K562 (cell line): ENCODE measurements at regions not wholly inside any gene's neighbourhood (a gene's known extent, or its start where the extent isn't known, plus 50 kb on each side); places are given as distances from the start of the nearest gene placed in this dataset.

Experiments
- ATAC-seq: fragments of 200-7000 bp; cut with Tn5 transposase; 3 replicates; pipeline ENCODE4 v1.9.1; 2020; ENCODE audit warnings: moderate library complexity
- BruUV-seq: library from RNA; stranded (reverse); fragments of 400-500 nt; replicated peaks from 2 replicates; lab custom pipeline; 2021; lab: Mats Ljungman, UMichigan
- CTCF ChIA-PET: fragments of 300-600 bp; formaldehyde crosslinking; extraction: SDS; loops from one replicate; lab custom pipeline; 2021; ENCODE audit warnings: low intra/inter-chr PET ratio; lab: Yijun Ruan, JAX
- POLR2A ChIA-PET: fragments of 300-600, 350-650 bp; sonication (Branson Sonifier 250); formaldehyde crosslinking; extraction: SDS; loops from one replicate; lab custom pipeline; 2021; ENCODE audit warnings: antibody characterized with exemption, inconsistent platforms; lab: Yijun Ruan, JAX
- DNase-seq, 4 experiments: peaks; one replicate each; pipeline versions ENCODE4 v3.0.0 to v3.0.0-alpha.2; 2011 to 2018; ENCODE audit warnings: low spot score in 3 of 4, mixed read lengths in 3 of 4; ENCODE audit errors: extremely low read depth in 1 of 4
- FAIRE-seq: peaks from 2 replicates; lab custom pipeline; 2011; peaks lifted over from hg19 to GRCh38; lab: Jason Lieb, UNC
- H2AFZ ChIP-seq: 2 replicates; pipeline ENCODE4 v1.6.0; 2011; ENCODE audit warnings: low read depth, low read length, control low read depth, inconsistent platforms
- H3K27ac ChIP-seq: fragments of 200-600 bp; 3 replicates; pipeline ENCODE4 v1.8.0; 2011; ENCODE audit warnings: low read depth, mild to moderate bottlenecking, control low read depth, inconsistent platforms, low read length, moderate library complexity, mixed read lengths; ENCODE audit errors: extremely low read depth
- H3K27me3 ChIP-seq, 2 experiments: fragments of 300-600 bp in 1 of 2; 2 replicates in 1 of 2; 3 replicates in 1 of 2; pipeline versions ENCODE4 v1.6.0 to v1.8.0; 2011; ENCODE audit warnings: inconsistent platforms in 2 of 2, low read length in 2 of 2, mild to moderate bottlenecking in 1 of 2, mixed read lengths in 1 of 2, moderate library complexity in 1 of 2; ENCODE audit not compliant: control insufficient read depth in 2 of 2, insufficient read depth in 2 of 2
- H3K36me3 ChIP-seq: fragments of 300-600 bp; 3 replicates; pipeline ENCODE4 v1.8.0; 2011; ENCODE audit warnings: mild to moderate bottlenecking, low read length, inconsistent platforms; ENCODE audit not compliant: control insufficient read depth, insufficient read depth
- H3K4me1 ChIP-seq, 2 experiments: fragments of 200-600 bp in 1 of 2; replicated peaks in 1 of 2; 2 replicates in 1 of 2; 3 replicates in 1 of 2; pipeline versions ENCODE4 v1.5.1 to v1.8.0; 2011; ENCODE audit warnings: inconsistent platforms in 2 of 2, low read length in 2 of 2, mild to moderate bottlenecking in 1 of 2, mixed read lengths in 1 of 2, moderate library complexity in 1 of 2; ENCODE audit not compliant: control insufficient read depth in 2 of 2, insufficient read depth in 2 of 2
- H3K4me2 ChIP-seq: 2 replicates; pipeline ENCODE4 v1.6.1; 2011; ENCODE audit warnings: low read length, control low read depth, inconsistent platforms, mixed read lengths; ENCODE audit not compliant: insufficient read depth
- H3K4me3 ChIP-seq: fragments of 200-600 bp; sonication (generic), shearing (Covaris generic); 2 replicates; pipeline ENCODE4 v1.5.1; 2016; ENCODE audit warnings: control low read depth, inconsistent platforms
- H3K79me2 ChIP-seq: fragments of 200-600 bp; 3 replicates; pipeline ENCODE4 v1.8.0; 2011; ENCODE audit warnings: low read length, inconsistent platforms; ENCODE audit not compliant: control insufficient read depth, insufficient read depth
- H3K9ac ChIP-seq, 2 experiments: 2 replicates each; pipeline versions ENCODE4 v1.6.0 to v1.6.1; 2011; ENCODE audit warnings: low read depth in 2 of 2, low read length in 2 of 2, control low read depth in 1 of 2, inconsistent platforms in 1 of 2, mild to moderate bottlenecking in 1 of 2, mixed read lengths in 1 of 2; ENCODE audit not compliant: insufficient read depth in 1 of 2
- H3K9me1 ChIP-seq: one replicate; pipeline ENCODE4 v1.6.0; 2011; ENCODE audit warnings: inconsistent platforms, mild to moderate bottlenecking, low read length, moderate library complexity; ENCODE audit not compliant: control insufficient read depth, insufficient read depth
- H3K9me3 ChIP-seq: replicated peaks from 2 replicates; pipeline ENCODE4 v1.5.1; 2011; ENCODE audit warnings: low read depth, low read length, inconsistent platforms; ENCODE audit not compliant: control insufficient read depth, insufficient read depth
- H4K20me1 ChIP-seq: replicated peaks from 2 replicates; pipeline ENCODE4 v1.6.1; 2011; ENCODE audit warnings: low read length, inconsistent platforms, mixed read lengths; ENCODE audit not compliant: control insufficient read depth, insufficient read depth
- CBX3 ChIP-seq, 2 experiments: IDR thresholded peaks; 1 replicate in 1 of 2; 2 replicates in 1 of 2; pipeline ENCODE4 v1.6.1; 2012; ENCODE audit warnings: inconsistent platforms in 2 of 2, low read length in 2 of 2, borderline replicate concordance in 1 of 2, control low read depth in 1 of 2
- HMGN3 ChIP-seq: IDR thresholded peaks from 2 replicates; pipeline ENCODE4 v1.6.1; 2011; ENCODE audit warnings: borderline replicate concordance, low read depth, mild to moderate bottlenecking, mixed read lengths, low read length; ENCODE audit not compliant: insufficient read length; ENCODE audit errors: extremely low read depth
- ILK ChIP-seq: fragments of 450-650 bp; IDR thresholded peaks from 2 replicates; pipeline ENCODE4 v1.6.1; 2016; ENCODE audit warnings: missing genetic modification characterization, low read depth, mild to moderate bottlenecking, missing compliant biosample characterization, moderate library complexity, borderline replicate concordance
- NFRKB ChIP-seq: fragments of 450-650 bp; IDR thresholded peaks from 2 replicates; pipeline ENCODE4 v1.6.1; 2016; ENCODE audit warnings: low read depth
- PHB2 ChIP-seq: fragments of 450-650 bp; IDR thresholded peaks from 2 replicates; pipeline ENCODE4 v1.6.1; 2017; ENCODE audit warnings: low read depth
- TBL1XR1 ChIP-seq, 2 experiments: IDR thresholded peaks; 2 replicates each; pipeline ENCODE4 v1.6.1; 2012; ENCODE audit warnings: improper control_type of control experiment in 2 of 2, low read length in 2 of 2, mild to moderate bottlenecking in 1 of 2
- TSC22D4 ChIP-seq: fragments of 450-650 bp; IDR thresholded peaks from 2 replicates; pipeline ENCODE4 v1.6.1; 2016; ENCODE audit warnings: missing genetic modification characterization, missing biosample characterization, control low read depth
- ZEB2 ChIP-seq: fragments of 450-650 bp; IDR thresholded peaks from 2 replicates; pipeline ENCODE4 v1.6.1; 2016
- WGBS: fragments of 100-300 bp; shearing (Covaris generic); methylation state at CpG from one replicate; pipeline ENCODE4 v1.1.6; 2016; ENCODE audit warnings: low coverage, mixed read lengths; ENCODE audit not compliant: insufficient coverage; ENCODE audit errors: missing lambda C conversion rate; 5-methylcytosine and 5-hydroxymethylcytosine counted together
- in situ Hi-C: fragments of 300-500 bp; cut with MboI; formaldehyde crosslinking; loops from 4 replicates; pipeline ENCODE4 v1.15.0; 2018; ENCODE audit warnings: inconsistent platforms, mixed read lengths
- intact Hi-C: fragments of 100-400 bp; cut with micrococcal nuclease; formaldehyde crosslinking; loops from 2 replicates; pipeline ENCODE4 v1.14.2; 2022
- TF ChIP-seq, protein P1 (sequence below): sonication (generic); formaldehyde crosslinking; IDR thresholded peaks from 2 replicates; pipeline ENCODE4 v1.8.0; 2022; ENCODE audit warnings: mild to moderate bottlenecking, missing genetic modification reagents
- TF ChIP-seq, protein P2 (sequence below): fragments of 450-650 bp; IDR thresholded peaks from 2 replicates; pipeline ENCODE4 v1.6.1; 2016; ENCODE audit warnings: antibody characterized with exemption
- TF ChIP-seq, protein P3 (sequence below): fragments of 250-450 bp; sonication (Bioruptor Pico); IDR thresholded peaks from 2 replicates; pipeline ENCODE4 v1.9.0; 2021; ENCODE audit warnings: mild to moderate bottlenecking
- TF ChIP-seq, protein P4 (sequence below): fragments of 450-650 bp; formaldehyde crosslinking; IDR thresholded peaks from 2 replicates; pipeline ENCODE4 v1.4.0; 2020; ENCODE audit warnings: mild to moderate bottlenecking, mixed read lengths

DNA sequence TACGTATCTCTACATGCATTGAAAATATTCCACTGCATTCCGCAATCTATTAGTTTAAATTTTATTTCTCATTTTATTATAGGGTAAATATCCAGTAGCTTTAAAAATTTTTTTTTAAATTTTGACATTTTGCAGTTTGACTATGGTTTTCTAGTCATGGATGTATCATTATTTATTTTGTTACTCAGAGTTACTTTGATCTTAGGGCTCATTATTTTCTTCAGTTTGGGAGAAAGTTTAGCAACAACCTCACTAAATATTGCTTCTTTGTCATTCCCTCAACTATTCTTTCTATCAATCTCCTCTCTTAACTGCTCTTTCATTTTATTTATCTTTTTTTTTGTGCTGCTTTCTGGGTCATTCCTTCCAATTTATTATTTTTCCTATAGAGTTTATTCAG lies 100.5 kb upstream of the SLCO6A1 start:
- no peaks in the 10 kb centered on the region for H3K79me2 ChIP-seq
- no peak overlapping the region for H3K4me3 ChIP-seq
- ATAC-seq: no peak
- H2AFZ ChIP-seq: no peak overlapping the region
- no peak for FAIRE-seq
- intact Hi-C loops: no loop called here
- no peaks in the 10 kb centered on the region for H3K9me1 ChIP-seq
- DNase-seq: no peak
- no peak overlapping the region for H3K9ac ChIP-seq
- H3K9me3 ChIP-seq: no peaks in the 10 kb centered on the region
- in situ Hi-C loops: no loop called here
- no peak overlapping the region for H3K4me2 ChIP-seq
- H3K27me3 ChIP-seq: no peaks in the 10 kb centered on the region
- no peak overlapping the region for H3K27ac ChIP-seq
- no peaks in the 10 kb centered on the region for H4K20me1 ChIP-seq
- POLR2A ChIA-PET: no interaction called here
- CTCF ChIA-PET: no interaction called here
- BruUV-seq: no TSS peak
- no peaks in the 10 kb centered on the region for H3K36me3 ChIP-seq
- TF ChIP-seq, protein P1, sequence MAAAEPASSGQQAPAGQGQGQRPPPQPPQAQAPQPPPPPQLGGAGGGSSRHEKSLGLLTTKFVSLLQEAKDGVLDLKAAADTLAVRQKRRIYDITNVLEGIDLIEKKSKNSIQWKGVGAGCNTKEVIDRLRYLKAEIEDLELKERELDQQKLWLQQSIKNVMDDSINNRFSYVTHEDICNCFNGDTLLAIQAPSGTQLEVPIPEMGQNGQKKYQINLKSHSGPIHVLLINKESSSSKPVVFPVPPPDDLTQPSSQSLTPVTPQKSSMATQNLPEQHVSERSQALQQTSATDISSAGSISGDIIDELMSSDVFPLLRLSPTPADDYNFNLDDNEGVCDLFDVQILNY (CRISPR knock-in tag): no peak
- TF ChIP-seq TSC22D4 (tag): no peak
- TF ChIP-seq NFRKB: no peak
- TF ChIP-seq CBX3 (IDR thresholded peaks at IDR 0.05; ENCODE audit: borderline replicate concordance in 1 of 2, low read length in 2 of 2): no peak
- TF ChIP-seq ILK (tag): no peak
- TF ChIP-seq, protein P2, sequence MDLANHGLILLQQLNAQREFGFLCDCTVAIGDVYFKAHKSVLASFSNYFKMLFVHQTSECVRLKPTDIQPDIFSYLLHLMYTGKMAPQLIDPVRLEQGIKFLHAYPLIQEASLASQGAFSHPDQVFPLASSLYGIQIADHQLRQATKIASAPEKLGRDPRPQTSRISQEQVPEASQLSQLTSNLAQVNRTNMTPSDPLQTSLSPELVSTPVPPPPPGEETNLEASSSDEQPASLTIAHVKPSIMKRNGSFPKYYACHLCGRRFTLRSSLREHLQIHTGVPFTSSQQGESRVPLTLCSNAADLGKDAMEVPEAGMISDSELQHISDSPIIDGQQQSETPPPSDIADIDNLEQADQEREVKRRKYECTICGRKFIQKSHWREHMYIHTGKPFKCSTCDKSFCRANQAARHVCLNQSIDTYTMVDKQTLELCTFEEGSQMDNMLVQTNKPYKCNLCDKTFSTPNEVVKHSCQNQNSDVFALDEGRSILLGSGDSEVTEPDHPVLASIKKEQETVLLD: no peak
- TF ChIP-seq, protein P3, sequence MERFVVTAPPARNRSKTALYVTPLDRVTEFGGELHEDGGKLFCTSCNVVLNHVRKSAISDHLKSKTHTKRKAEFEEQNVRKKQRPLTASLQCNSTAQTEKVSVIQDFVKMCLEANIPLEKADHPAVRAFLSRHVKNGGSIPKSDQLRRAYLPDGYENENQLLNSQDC (CRISPR knock-in tag): no peak
- TF ChIP-seq TBL1XR1 (IDR thresholded peaks at IDR 0.05; ENCODE audit: low read length in 2 of 2): no peak
- TF ChIP-seq ZEB2: no peak
- TF ChIP-seq PHB2: no peak
- TF ChIP-seq, protein P4, sequence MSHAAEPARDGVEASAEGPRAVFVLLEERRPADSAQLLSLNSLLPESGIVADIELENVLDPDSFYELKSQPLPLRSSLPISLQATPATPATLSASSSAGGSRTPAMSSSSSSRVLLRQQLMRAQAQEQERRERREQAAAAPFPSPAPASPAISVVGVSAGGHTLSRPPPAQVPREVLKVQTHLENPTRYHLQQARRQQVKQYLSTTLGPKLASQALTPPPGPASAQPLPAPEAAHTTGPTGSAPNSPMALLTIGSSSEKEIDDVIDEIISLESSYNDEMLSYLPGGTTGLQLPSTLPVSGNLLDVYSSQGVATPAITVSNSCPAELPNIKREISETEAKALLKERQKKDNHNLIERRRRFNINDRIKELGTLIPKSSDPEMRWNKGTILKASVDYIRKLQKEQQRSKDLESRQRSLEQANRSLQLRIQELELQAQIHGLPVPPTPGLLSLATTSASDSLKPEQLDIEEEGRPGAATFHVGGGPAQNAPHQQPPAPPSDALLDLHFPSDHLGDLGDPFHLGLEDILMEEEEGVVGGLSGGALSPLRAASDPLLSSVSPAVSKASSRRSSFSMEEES: no peak
- no peak for TF ChIP-seq HMGN3
- TF ChIP-seq, all 486 proteins: peak for 0
- 0% methylated on average over 2 of the region's 2 CpGs for WGBS
- no peaks in the 10 kb centered on the region for H3K4me1 ChIP-seq
